ENCODE measurements at regions not wholly inside any gene's neighbourhood (a gene's known extent, or its start where the extent isn't known, plus 50 kb on each side); places are given as distances from the start of the nearest gene placed in this dataset.

- no peak for TF ChIP-seq POLR2AphosphoS5 (IDR thresholded peaks at IDR 0.05; ENCODE audit: low read depth, low read length)
- no peak for TF ChIP-seq POLR2A (IDR thresholded peaks at IDR 0.05; ENCODE audit: low read depth, low read length)
- no peak for TF ChIP-seq TAF1 (IDR thresholded peaks at IDR 0.05; ENCODE audit: low read depth, low read length)
- no peak for TF ChIP-seq SPI1 (IDR thresholded peaks at IDR 0.05; ENCODE audit: low read depth, low read length)
These were observed 79.0 kb upstream of the CPNE8 start for GRCh38 chr12:38984388-38984787.
